ENCODE measurements at regions not wholly inside any gene's neighbourhood (a gene's known extent, or its start where the extent isn't known, plus 50 kb on each side); places are given as distances from the start of the nearest gene placed in this dataset.

DNA sequence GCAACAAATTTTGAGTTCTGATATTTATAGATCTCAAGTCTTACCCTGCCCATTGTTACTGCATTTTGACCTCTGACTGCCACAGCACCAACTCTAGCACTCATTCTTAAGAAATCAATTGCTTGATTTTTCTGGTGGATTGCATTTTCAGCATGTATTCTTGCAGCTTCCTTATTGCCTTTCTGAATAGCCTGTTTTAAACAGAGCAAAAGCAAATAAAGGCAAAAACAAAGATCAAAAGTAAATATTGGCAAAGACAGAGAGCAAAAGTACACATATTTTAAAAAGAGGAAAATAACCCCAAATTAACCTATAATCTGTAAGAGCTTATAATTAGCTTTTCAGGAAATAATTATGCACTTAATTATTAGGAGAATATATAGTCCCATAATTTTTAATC lies 129.4 kb upstream of the TENT5D start:
- intact Hi-C loops (cut with DNase I) = no loop called here
- no peak for ATAC-seq

DNA sequence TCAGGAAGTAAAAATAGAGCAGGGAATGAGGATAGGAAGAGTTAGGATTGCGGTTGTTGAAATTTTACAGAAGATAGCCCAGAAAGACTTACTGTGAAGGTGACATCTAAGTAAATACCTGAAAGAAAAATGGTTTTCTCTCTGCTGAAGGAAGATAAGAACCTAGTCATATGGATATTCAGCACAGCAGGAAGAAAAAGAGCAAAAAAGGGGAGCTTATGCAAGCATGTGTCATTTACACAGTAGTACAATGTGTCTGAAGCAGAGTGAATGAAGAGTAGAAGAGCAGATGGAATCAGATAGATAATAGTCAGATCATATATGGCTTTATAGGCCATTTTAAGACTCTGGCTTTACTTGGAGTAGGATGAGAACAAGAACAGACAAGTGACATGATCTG lies 126.9 kb upstream of the TENT5D start:
- TF ChIP-seq, protein P1, sequence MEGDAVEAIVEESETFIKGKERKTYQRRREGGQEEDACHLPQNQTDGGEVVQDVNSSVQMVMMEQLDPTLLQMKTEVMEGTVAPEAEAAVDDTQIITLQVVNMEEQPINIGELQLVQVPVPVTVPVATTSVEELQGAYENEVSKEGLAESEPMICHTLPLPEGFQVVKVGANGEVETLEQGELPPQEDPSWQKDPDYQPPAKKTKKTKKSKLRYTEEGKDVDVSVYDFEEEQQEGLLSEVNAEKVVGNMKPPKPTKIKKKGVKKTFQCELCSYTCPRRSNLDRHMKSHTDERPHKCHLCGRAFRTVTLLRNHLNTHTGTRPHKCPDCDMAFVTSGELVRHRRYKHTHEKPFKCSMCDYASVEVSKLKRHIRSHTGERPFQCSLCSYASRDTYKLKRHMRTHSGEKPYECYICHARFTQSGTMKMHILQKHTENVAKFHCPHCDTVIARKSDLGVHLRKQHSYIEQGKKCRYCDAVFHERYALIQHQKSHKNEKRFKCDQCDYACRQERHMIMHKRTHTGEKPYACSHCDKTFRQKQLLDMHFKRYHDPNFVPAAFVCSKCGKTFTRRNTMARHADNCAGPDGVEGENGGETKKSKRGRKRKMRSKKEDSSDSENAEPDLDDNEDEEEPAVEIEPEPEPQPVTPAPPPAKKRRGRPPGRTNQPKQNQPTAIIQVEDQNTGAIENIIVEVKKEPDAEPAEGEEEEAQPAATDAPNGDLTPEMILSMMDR (IDR thresholded peaks at IDR 0.05) = no peak
- ATAC-seq (no peak), DNase-seq (no peak)
- Histone ChIP-seq H3K36me3 (no peaks in the 10 kb centered on the region), H3K9me3 (no peaks in the 10 kb centered on the region), H3K27me3 (no peaks in the 10 kb centered on the region), H3K27ac (no peak overlapping the region), H3K4me3 (no peak overlapping the region), H3K4me1 (no peaks in the 10 kb centered on the region)
- intact Hi-C loops (cut with DNase I) = no loop called here
- WGBS, 2 donors = 91 to 95% methylated on average over 1 of the region's 1 CpG

More for the DNA sequence above, 129.4 kb upstream of the TENT5D start:
- DNase-seq = no peak
- Histone ChIP-seq H3K4me1 (no peaks in the 10 kb centered on the region), H3K36me3 (no peaks in the 10 kb centered on the region), H3K27me3 (no peaks in the 10 kb centered on the region), H3K27ac (no peak overlapping the region), H3K9me3 (no peaks in the 10 kb centered on the region), H3K4me3 (no peak overlapping the region)
- TF ChIP-seq, protein P1 (IDR thresholded peaks at IDR 0.05) = no peak

DNA sequence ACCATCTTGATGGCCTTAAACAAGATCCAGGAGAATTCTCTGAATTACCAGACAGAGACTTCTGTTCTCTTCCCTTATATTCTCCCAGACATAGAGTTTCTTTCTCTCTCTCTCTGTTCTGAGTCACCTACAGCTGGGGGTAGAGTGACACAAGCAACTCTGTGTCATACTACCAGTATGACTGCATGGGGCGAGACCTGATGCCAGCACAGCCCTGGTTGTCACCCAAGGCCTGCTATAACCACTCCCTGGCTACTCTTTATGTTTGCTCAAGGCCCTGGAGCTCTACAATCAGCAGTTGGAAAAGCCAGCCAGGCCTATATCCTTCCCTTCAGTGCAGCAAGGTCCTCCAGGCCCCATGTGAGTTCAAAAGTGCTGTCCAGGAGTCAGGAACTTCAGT lies 114.2 kb upstream of the TENT5D start:
- H3K36me3 ChIP-seq = no peaks in the 10 kb centered on the region
- DNase-seq (no peak), ATAC-seq (no peak)
- peaks cover 0 to 14% (median 0%) of the 10 kb centered on the region in 11 donors for H3K9me3 ChIP-seq
- WGBS, 2 donors = 50 to 62% methylated on average over 1 of the region's 1 CpG
- no peaks in the 10 kb centered on the region for H3K27me3 ChIP-seq
- no peak overlapping the region for H3K4me3 ChIP-seq
- H3K27ac ChIP-seq = no peak overlapping the region
- intact Hi-C loops (cut with DNase I) = no loop called here
- TF ChIP-seq, protein P1 (IDR thresholded peaks at IDR 0.05) = no peak
- H3K4me1 ChIP-seq = no peaks in the 10 kb centered on the region

DNA sequence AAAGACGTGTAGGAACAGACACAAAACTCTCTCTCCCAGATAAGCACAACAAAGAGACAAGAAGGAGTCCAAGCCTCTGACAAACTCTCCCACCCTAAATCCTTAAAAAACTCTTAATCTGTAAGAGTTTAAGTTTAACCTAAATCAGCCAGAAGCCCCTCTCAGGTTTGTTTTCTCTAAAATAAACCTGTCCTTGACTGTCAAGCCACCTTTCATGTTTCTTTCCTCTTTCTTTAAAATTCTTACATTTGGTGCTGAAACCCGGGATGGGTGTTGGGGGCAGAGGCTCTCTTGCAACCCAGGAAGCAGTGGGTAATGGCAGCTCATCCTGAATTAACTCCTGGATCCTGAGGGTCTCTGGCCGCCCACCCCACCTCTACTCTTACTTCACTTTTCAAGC lies 107.8 kb upstream of the TENT5D start:
- H3K27me3 ChIP-seq = no peaks in the 10 kb centered on the region

More for the DNA sequence above, 107.8 kb upstream of the TENT5D start:
- ATAC-seq (no peak), DNase-seq (no peak)
- WGBS, 2 donors = 44 to 68% methylated on average over 3 of the region's 3 CpGs
- Histone ChIP-seq H3K4me1 (no peaks in the 10 kb centered on the region), H3K4me3 (no peak overlapping the region), H3K9me3 (peaks cover 0 to 4% (median 0%) of the 10 kb centered on the region in 11 donors), H3K36me3 (no peaks in the 10 kb centered on the region), H3K27ac (no peak overlapping the region)
- TF ChIP-seq, protein P1 (IDR thresholded peaks at IDR 0.05) = no peak
- intact Hi-C loops (cut with DNase I) = no loop called here

Data from heart right ventricle (tissue), 16 donors.